HCT116 (cell line): ENCODE measurements at regions not wholly inside any gene's neighbourhood (a gene's known extent, or its start where the extent isn't known, plus 50 kb on each side); places are given as distances from the start of the nearest gene placed in this dataset.

Source experiments
- ATAC-seq: fragments of 200-7000 bp; cut with Tn5 transposase; 2 replicates; pipeline ENCODE4 v1.9.1; 2020; ENCODE audit warnings: mild to moderate bottlenecking, moderate library complexity
- BruUV-seq: library from RNA; stranded (reverse); fragments of 400-500 nt; replicated peaks from 2 replicates; lab custom pipeline; 2021; lab: Mats Ljungman, UMichigan
- CTCF ChIA-PET: fragments of 300-600 bp; sonication (Branson Sonifier 250); formaldehyde crosslinking; loops from one replicate; lab custom pipeline; 2021; ENCODE audit warnings: antibody characterized with exemption; lab: Charles Lee
- POLR2A ChIA-PET: fragments of 300-600, 350-600 bp; sonication (Branson Sonifier 250); formaldehyde crosslinking; loops from one replicate; lab custom pipeline; 2021; ENCODE audit warnings: antibody characterized with exemption; lab: Charles Lee
- RAD21 ChIA-PET, 2 experiments: fragments of 300-600 bp; sonication (Branson Sonifier 250); formaldehyde crosslinking; loops; one replicate each; lab custom pipeline; 2023; ENCODE audit warnings: low total read pairs in 2 of 2; ENCODE audit not compliant: uncharacterized antibody in 2 of 2, unreplicated experiment in 2 of 2, low non-redundant PET in 1 of 2; lab: Charles Lee
- DNase-seq: peaks from one replicate; pipeline ENCODE4 v3.0.0-alpha.2; 2010; ENCODE audit warnings: low read depth, low spot score
- H2AFZ ChIP-seq: fragments of 200-600 bp; shearing (Covaris generic), sonication (generic); 2 replicates; pipeline ENCODE4 v1.6.1; 2017; ENCODE audit warnings: low read depth, mixed run types, mixed read lengths, antibody characterized with exemption, low read length; ENCODE audit not compliant: poor library complexity, severe bottlenecking
- H3K27ac ChIP-seq: 2 replicates; pipeline ENCODE4 v1.5.1; 2012; ENCODE audit warnings: low read depth, low read length
- H3K27me3 ChIP-seq: fragments of 200-600 bp; sonication (generic); 2 replicates; pipeline ENCODE4 v1.6.1; 2016; ENCODE audit warnings: mixed run types, low read length, mixed read lengths; ENCODE audit not compliant: insufficient read depth
- H3K36me3 ChIP-seq, 2 experiments: fragments of 200-500 bp in 1 of 2; fragments of 200-600 bp in 1 of 2; sonication (Bioruptor generic) in 1 of 2; sonication (generic) in 1 of 2; 2 replicates each; pipeline versions ENCODE4 v1.5.1 to v1.6.1; 2014 to 2016; ENCODE audit warnings: low read length in 2 of 2, inconsistent platforms in 1 of 2, mixed read lengths in 1 of 2, mixed run types in 1 of 2; ENCODE audit not compliant: insufficient read depth in 2 of 2, control insufficient read depth in 1 of 2
- H3K4me1 ChIP-seq, 2 experiments: fragments of 200-600 bp in 1 of 2; sonication (generic) in 1 of 2; 2 replicates each; pipeline versions ENCODE4 v1.5.1 to v1.6.1; 2012 to 2017; ENCODE audit warnings: low read length in 2 of 2, inconsistent platforms in 1 of 2, mild to moderate bottlenecking in 1 of 2, mixed read lengths in 1 of 2, mixed run types in 1 of 2, moderate library complexity in 1 of 2; ENCODE audit not compliant: insufficient read depth in 2 of 2, control insufficient read depth in 1 of 2
- H3K4me2 ChIP-seq: fragments of 200-600 bp; sonication (generic); 2 replicates; pipeline ENCODE4 v1.6.1; 2017; ENCODE audit warnings: mixed run types, low read length, mixed read lengths
- H3K4me3 ChIP-seq, 2 experiments: fragments of 200-600 bp in 1 of 2; sonication (generic) in 1 of 2; replicated peaks in 1 of 2; 2 replicates each; pipeline ENCODE4 v1.5.1; 2011 to 2016; ENCODE audit warnings: low read length in 2 of 2, control low read depth in 1 of 2, low read depth in 1 of 2, mild to moderate bottlenecking in 1 of 2, mixed read lengths in 1 of 2, mixed run types in 1 of 2
- H3K79me2 ChIP-seq: fragments of 200-600 bp; sonication (generic); 2 replicates; pipeline ENCODE4 v1.6.1; 2017; ENCODE audit warnings: mild to moderate bottlenecking, mixed run types, low read length, moderate library complexity, mixed read lengths; ENCODE audit not compliant: insufficient read depth
- H3K9ac ChIP-seq: fragments of 200-600 bp; sonication (generic); 2 replicates; pipeline ENCODE4 v1.6.1; 2016; ENCODE audit warnings: low read length, mixed read lengths
- H3K9me2 ChIP-seq: fragments of 200-600 bp; sonication (generic), shearing (Covaris generic); 2 replicates; pipeline ENCODE4 v1.6.1; 2017; ENCODE audit warnings: mixed run types, mild to moderate bottlenecking, moderate library complexity; ENCODE audit not compliant: insufficient read depth
- H3K9me3 ChIP-seq, 2 experiments: fragments of 200-500 bp in 1 of 2; fragments of 200-600 bp in 1 of 2; sonication (Bioruptor generic) in 1 of 2; sonication (generic) in 1 of 2; 2 replicates each; pipeline ENCODE4 v1.6.1; 2014 to 2017; ENCODE audit warnings: low read length in 2 of 2, mixed read lengths in 2 of 2, inconsistent platforms in 1 of 2, low read depth in 1 of 2, mild to moderate bottlenecking in 1 of 2, mixed run types in 1 of 2, moderate library complexity in 1 of 2; ENCODE audit not compliant: control insufficient read depth in 1 of 2, insufficient read depth in 1 of 2
- H4K20me1 ChIP-seq: fragments of 200-600 bp; sonication (generic), shearing (Covaris generic); 2 replicates; pipeline ENCODE4 v1.6.1; 2017; ENCODE audit warnings: mixed run types, mild to moderate bottlenecking, moderate library complexity; ENCODE audit not compliant: insufficient read depth
- ATF3 ChIP-seq: IDR thresholded peaks from 2 replicates; pipeline ENCODE4 v1.6.1; 2012
- CEBPB ChIP-seq: IDR thresholded peaks from 2 replicates; pipeline ENCODE4 v1.6.1; 2012; ENCODE audit warnings: low read depth
- CTCF ChIP-seq, 3 experiments: fragments of 200-600 bp in 1 of 3; sonication (generic) in 1 of 3; IDR thresholded peaks in 2 of 3; conservative IDR thresholded peaks in 1 of 3; 2 replicates each; pipeline ENCODE4 v1.5.1; 2012 to 2017; ENCODE audit warnings: low read depth in 2 of 3, low read length in 2 of 3, antibody characterized with exemption in 1 of 3, borderline replicate concordance in 1 of 3, control low read depth in 1 of 3, mild to moderate bottlenecking in 1 of 3, mixed read lengths in 1 of 3, mixed run types in 1 of 3, moderate library complexity in 1 of 3; ENCODE audit not compliant: insufficient read depth in 1 of 3
- EGR1 ChIP-seq: IDR thresholded peaks from 2 replicates; pipeline ENCODE4 v1.6.1; 2012; ENCODE audit warnings: low read depth
- EZH2phosphoT487 ChIP-seq: fragments of 200-600 bp; IDR thresholded peaks from 2 replicates; pipeline ENCODE4 v1.6.1; 2018; ENCODE audit warnings: antibody characterized with exemption, borderline replicate concordance
- JUND ChIP-seq: IDR thresholded peaks from 2 replicates; pipeline ENCODE4 v1.6.1; 2012
- MAX ChIP-seq: IDR thresholded peaks from 2 replicates; pipeline ENCODE4 v1.6.1; 2012
- POLR2A ChIP-seq: IDR thresholded peaks from 2 replicates; pipeline ENCODE4 v1.7.0; 2011; ENCODE audit warnings: borderline replicate concordance; ENCODE audit not compliant: insufficient read depth, insufficient read length; ENCODE audit errors: extremely low read depth
- POLR2AphosphoS5 ChIP-seq: IDR thresholded peaks from 2 replicates; pipeline ENCODE4 v1.6.1; 2011; ENCODE audit warnings: mild to moderate bottlenecking, low read depth, low read length, moderate library complexity
- RAD21 ChIP-seq: IDR thresholded peaks from 2 replicates; pipeline ENCODE4 v1.6.1; 2012; ENCODE audit warnings: low read depth, mild to moderate bottlenecking
- REST ChIP-seq: IDR thresholded peaks from 2 replicates; pipeline ENCODE4 v1.6.1; 2012; ENCODE audit warnings: low read depth
- SIN3A ChIP-seq: IDR thresholded peaks from 2 replicates; pipeline ENCODE4 v1.6.1; 2012; ENCODE audit warnings: low read depth
- SP1 ChIP-seq: IDR thresholded peaks from 2 replicates; pipeline ENCODE4 v1.6.1; 2012; ENCODE audit warnings: low read depth
- SRF ChIP-seq: IDR thresholded peaks from 2 replicates; pipeline ENCODE4 v1.6.1; 2012; ENCODE audit warnings: low read depth
- TCF7L2 ChIP-seq: IDR thresholded peaks from 2 replicates; pipeline ENCODE4 v1.7.0; 2011; ENCODE audit warnings: borderline replicate concordance, inconsistent platforms; ENCODE audit not compliant: insufficient read depth, insufficient read length; ENCODE audit errors: extremely low read depth
- YY1 ChIP-seq: IDR thresholded peaks from 2 replicates; pipeline ENCODE4 v1.6.1; 2011; ENCODE audit warnings: low read length, low read depth, moderate library complexity, mild to moderate bottlenecking; ENCODE audit not compliant: insufficient replicate concordance; ENCODE audit errors: extremely low read depth
- ZBTB33 ChIP-seq: IDR thresholded peaks from 2 replicates; pipeline ENCODE4 v1.6.1; 2011; ENCODE audit warnings: mild to moderate bottlenecking, low read length, moderate library complexity; ENCODE audit not compliant: insufficient replicate concordance; ENCODE audit errors: extremely low read depth
- ZFX ChIP-seq: fragments of 450-650 bp; IDR thresholded peaks from 2 replicates; pipeline ENCODE4 v1.6.1; 2017
- ZNF274 ChIP-seq: fragments of 200-500 bp; sonication (Bioruptor generic); IDR thresholded peaks from 2 replicates; pipeline ENCODE4 v1.6.1; 2014; ENCODE audit warnings: mild to moderate bottlenecking, low read depth, low read length, inconsistent platforms
- intact Hi-C: fragments of 100-400 bp; cut with micrococcal nuclease; formaldehyde crosslinking; loops from 2 replicates; pipeline ENCODE4 v1.10.0; 2022

- no peak for TF ChIP-seq CEBPB
- TF ChIP-seq POLR2AphosphoS5 = no peak
- no peak for TF ChIP-seq SRF
- TF ChIP-seq POLR2A = no peak
- TF ChIP-seq RAD21 = no peak
Observed at GRCh38 chr13:67318860-67319259, 88.7 kb upstream of the PCDH9 start (continued).

- TF ChIP-seq POLR2AphosphoS5 (no peak), ZNF274 (no peak), JUND (no peak), MAX (no peak), YY1 (no peak), ATF3 (no peak), SIN3A (no peak), ZBTB33 (no peak), CEBPB (no peak), CTCF (IDR thresholded peaks at IDR 0.05 in 2 of 3, conservative IDR thresholded peaks at IDR 0.05 in 1 of 3; ENCODE audit: borderline replicate concordance in 1 of 3, insufficient read depth in 1 of 3, low read depth in 2 of 3, low read length in 2 of 3) (no peak), ZFX (no peak), REST (no peak), SP1 (no peak), SRF (no peak), TCF7L2 (no peak), EGR1 (no peak), EZH2phosphoT487 (no peak)
- no peaks in the 10 kb centered on the region for H4K20me1 ChIP-seq
- CTCF ChIA-PET = no interaction called here
Observed at GRCh38 chr13:67318398-67318797, 88.3 kb upstream of the PCDH9 start.

More at GRCh38 chr13:67318398-67318797, 88.3 kb upstream of the PCDH9 start:
- Histone ChIP-seq H3K27me3 (no peaks in the 10 kb centered on the region), H3K9me2 (no peaks in the 10 kb centered on the region), H3K79me2 (no peaks in the 10 kb centered on the region), H3K36me3 (no peaks in the 10 kb centered on the region), H3K4me3 (no peak overlapping the region), H3K9me3 (no peaks in the 10 kb centered on the region), H2AFZ (no peak overlapping the region), H3K9ac (no peak overlapping the region), H3K4me1 (no peaks in the 10 kb centered on the region), H3K4me2 (no peak overlapping the region), H3K27ac (no peak overlapping the region)
- intact Hi-C loops = no loop called here
- ATAC-seq = no peak
- ChIA-PET POLR2A (no interaction called here), RAD21 (no interaction called here)
- no TSS peak for BruUV-seq
- no peak for DNase-seq
